ENCODE measurements at regions not wholly inside any gene's neighbourhood (a gene's known extent, or its start where the extent isn't known, plus 50 kb on each side); places are given as distances from the start of the nearest gene placed in this dataset.

GRCh38 chr1:70856201-70856600 lies 191.4 kb downstream of the PTGER3 start:
- no peak for FAIRE-seq
- no peak for DNase-seq (ENCODE audit: extremely low spot score, insufficient read length, low read depth)

- DNase-seq (ENCODE audit: extremely low spot score, insufficient read length, low read depth), result no peak
Measured at GRCh38 chr1:70863239-70863638, 184.4 kb downstream of the PTGER3 start.

DNA sequence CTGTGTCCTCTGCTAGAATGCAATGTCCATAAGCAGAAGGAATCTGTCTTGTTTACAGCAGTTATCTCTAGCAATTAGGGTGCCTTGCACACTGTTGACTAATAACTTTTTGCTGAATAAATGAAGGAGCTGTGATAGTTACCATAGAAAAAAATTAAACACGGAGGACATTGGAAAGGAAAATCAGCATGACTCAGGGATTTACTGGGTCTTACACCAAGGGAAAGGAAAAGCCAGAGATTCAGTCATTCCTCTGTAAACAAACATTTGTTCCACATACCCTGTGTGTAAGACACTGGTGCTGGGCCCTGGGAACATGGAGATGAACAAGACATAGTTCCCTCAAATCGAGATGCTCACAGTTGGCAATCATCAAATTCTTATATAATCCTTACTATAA lies 183.3 kb downstream of the PTGER3 start:
- FAIRE-seq (no peak), DNase-seq (ENCODE audit: extremely low spot score, insufficient read length, low read depth) (no peak)

More at GRCh38 chr1:70863239-70863638, 184.4 kb downstream of the PTGER3 start:
- no peak for FAIRE-seq

- FAIRE-seq, result no peak
Measured at GRCh38 chr1:70866542-70867264, 180.9 kb downstream of the PTGER3 start.

GRCh38 chr1:70871790-70872189 lies 175.8 kb downstream of the PTGER3 start:
- FAIRE-seq, result no peak
- DNase-seq (ENCODE audit: extremely low spot score, insufficient read length, low read depth), result no peak

More at GRCh38 chr1:70866542-70867264, 180.9 kb downstream of the PTGER3 start:
- no peak for DNase-seq (ENCODE audit: extremely low spot score, insufficient read length, low read depth)

DNA sequence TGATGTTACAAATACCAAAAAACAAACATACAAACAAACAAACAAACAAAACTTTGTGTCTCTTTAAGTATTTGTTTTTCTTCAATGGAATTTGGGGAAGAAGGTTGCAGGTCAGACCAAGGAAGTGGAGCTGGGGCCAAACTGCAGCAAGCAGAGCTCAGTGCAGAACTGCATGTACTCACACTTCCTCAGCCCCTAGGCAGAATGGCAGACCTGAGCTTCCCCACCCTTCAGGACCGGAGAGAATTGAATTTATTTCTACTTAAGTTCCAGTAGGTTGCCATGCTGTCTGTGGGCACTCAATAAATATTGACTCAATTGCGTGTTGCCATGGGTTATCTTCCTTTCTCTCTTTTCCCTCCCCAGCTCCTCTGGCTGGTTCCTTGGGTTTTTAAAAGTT lies 173.6 kb downstream of the PTGER3 start:
- FAIRE-seq, result no peak
- no peak for DNase-seq (ENCODE audit: extremely low spot score, insufficient read length, low read depth)

DNA sequence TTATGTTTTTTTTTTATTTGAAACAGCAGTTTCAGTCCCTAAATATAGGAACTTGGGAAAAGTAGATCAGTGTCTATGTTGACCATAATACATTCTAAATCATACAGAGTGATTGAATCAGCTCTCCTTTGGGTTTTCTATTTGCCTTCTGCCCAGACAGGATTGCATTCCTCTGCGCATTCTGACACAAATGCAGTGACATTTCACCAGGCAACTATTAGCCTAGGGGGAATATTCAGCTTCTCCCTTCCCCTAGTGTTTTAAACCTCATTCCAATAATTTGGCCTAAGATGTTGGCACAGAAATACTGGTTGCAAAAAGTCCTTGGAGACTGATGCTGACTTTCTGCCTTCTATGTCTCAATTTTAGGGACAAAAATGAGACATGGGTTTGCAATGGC lies 172.8 kb downstream of the PTGER3 start:
- DNase-seq (ENCODE audit: extremely low spot score, insufficient read length, low read depth) (no peak), FAIRE-seq (no peak)

GRCh38 chr1:70877343-70877742 lies 170.3 kb downstream of the PTGER3 start:
- DNase-seq (ENCODE audit: extremely low spot score, insufficient read length, low read depth) (no peak), FAIRE-seq (no peak)

DNA sequence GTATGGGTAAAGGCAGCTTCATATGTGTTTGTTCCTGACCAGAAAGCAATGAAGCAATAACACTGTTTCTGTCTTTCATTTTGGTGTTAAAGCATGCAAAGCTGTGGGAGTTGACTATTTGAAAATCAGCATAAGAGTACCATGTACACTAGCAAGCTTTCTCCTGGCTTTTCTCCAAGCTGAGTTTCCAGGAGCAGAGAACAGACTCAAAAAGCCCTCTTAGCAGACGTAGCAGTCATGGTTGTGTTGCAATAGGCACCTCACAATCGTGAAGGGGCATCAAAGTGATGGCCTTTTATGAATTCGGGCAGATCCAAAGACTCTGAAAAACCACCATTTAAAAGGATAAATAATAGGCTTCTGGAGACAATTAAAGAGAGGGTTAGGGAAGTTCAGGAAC lies 159.7 kb downstream of the PTGER3 start:
- DNase-seq (ENCODE audit: extremely low spot score, insufficient read length, low read depth), result no peak
- no peak for FAIRE-seq

GRCh38 chr1:70888722-70889121 lies 158.9 kb downstream of the PTGER3 start:
- FAIRE-seq, result no peak
- DNase-seq (ENCODE audit: extremely low spot score, insufficient read length, low read depth), result no peak

DNA sequence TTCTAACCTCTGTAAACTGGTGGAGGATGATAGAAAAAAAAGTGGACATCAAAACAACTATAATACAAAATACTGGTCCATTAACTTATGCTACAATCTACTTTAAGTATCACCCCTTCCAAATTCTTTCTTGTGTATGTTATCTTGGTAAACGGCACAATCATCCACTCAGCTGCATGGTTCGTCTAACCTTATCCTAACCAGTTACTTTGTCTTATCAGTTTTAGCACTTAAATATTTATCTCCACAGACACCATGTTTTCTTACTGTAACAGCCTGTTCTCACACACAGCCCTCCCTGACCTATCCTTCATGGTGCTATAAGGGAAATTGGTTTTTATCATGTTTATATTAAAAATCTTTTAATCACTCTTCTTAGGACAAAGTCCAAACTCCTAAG lies 157.2 kb downstream of the PTGER3 start:
- FAIRE-seq (no peak), DNase-seq (ENCODE audit: extremely low spot score, insufficient read length, low read depth) (no peak)

DNA sequence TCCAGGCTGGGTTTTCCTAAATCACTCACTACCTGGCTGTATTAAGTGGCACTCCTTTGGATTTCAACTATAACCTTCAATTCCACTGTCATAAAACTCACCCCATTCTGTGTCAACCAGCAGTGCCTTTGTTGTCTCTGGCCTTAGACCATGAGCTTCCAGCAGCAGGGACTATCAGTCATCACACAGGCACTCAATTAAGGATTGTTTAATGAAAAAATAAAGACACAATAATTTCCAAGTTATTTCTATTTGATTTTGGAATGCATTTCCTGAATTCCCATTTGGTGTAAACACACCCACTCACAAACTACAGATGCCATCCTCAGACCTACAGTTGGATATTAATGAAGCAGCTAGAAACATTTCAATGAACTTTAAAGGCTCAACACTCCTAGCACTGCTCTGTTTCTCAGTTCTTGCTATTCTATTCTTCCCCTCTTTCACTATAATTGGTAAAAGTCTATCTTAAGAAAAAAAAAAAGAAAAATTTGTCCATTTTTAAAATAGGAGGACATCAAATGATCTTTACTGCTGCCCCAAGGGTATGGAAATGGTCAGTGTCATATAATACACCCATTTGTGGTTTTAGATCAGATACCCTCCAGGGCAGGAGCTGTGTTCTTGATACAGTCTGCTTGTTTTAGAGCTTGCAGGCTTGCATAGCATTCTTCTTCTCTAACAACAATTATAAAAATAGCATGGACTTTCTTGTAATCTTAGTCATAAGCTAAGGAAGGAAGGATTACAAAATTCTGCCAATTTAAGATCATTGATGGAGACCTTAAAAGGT lies 156.4 kb downstream of the PTGER3 start:
- DNase-seq (ENCODE audit: extremely low spot score, insufficient read length, low read depth) (no peak), FAIRE-seq (no peak)

GRCh38 chr1:70892140-70892539 lies 155.5 kb downstream of the PTGER3 start:
- DNase-seq (ENCODE audit: extremely low spot score, insufficient read length, low read depth), result no peak
- FAIRE-seq, result no peak

DNA sequence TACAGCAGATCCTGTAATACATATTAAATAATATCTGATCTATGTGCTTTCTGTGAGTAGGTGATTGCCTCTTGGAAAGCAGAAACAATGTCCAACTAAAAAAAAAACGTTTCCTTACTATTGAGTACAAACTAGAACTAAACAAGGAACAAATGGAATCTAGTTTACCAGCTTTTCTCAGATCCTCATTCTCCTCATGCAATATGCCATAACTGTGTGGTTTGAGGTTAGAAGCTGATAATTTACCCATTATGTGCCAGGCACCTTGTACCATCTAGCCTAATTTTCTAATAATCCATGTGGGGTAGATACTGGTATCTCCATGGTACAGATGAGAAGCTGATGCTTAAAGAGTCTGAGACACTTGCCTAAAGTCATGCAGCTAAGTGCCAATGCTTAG lies 154.7 kb downstream of the PTGER3 start:
- DNase-seq (ENCODE audit: extremely low spot score, insufficient read length, low read depth) (no peak), FAIRE-seq (no peak)

DNA sequence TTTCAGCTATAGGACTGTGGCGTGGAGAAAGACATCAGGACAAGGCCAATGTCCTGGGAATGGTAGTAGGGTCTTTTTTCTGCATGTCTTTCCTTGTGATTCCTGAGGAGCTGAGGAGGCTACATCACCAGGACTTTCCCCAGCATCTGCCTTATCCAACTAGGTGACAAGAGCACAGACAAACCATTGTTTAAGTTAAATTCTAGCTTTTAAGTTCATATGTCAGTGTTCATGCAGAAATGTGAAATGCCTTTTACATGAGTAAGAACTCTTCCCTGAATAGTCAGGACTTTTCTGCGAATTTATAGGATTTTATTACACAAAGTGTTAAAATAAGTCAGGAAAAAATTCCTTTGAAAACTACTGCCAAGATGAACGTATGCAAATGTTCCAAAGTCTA lies 154.2 kb downstream of the PTGER3 start:
- FAIRE-seq (no peak), DNase-seq (ENCODE audit: extremely low spot score, insufficient read length, low read depth) (no peak)

DNA sequence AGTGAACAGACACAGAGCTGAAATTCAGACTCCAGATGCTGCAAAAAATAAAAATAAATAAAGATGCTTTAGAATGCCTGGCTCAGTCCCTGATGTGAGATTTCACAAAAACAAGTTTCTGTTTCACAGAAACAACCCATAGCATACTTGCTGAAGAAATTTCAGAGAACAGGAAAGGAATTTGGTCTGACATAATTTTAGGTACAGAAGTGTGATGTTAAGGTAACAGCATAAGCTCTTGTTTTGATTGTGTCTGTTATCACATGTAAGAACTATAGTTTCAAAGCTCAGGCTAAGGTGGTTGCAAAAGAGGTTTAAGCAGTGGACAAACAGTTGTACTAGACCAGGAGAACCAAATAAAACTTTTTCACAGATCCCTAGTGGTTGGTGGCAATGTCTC lies 152.1 kb downstream of the PTGER3 start:
- FAIRE-seq (no peak), DNase-seq (ENCODE audit: extremely low spot score, insufficient read length, low read depth) (no peak)

DNA sequence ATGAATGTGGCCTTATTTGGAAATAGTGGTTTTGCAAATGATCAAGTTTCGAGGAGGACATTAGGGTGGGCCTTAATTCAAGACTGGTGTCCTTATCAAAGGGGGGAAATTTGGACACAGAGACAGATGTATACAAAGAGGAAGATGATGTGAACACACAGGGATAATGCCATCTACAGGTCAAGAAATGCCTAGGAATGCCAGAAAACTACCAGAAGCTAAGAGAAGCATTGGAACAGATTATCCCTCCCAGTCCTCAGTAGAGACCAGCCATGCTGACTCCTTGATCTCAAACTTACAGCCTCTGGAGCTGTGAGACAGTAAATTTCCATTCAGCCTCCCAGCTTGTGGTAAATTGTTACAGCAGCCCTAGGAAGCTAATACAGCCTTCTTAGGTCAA lies 151.4 kb downstream of the PTGER3 start:
- FAIRE-seq (no peak), DNase-seq (ENCODE audit: extremely low spot score, insufficient read length, low read depth) (no peak)

DNA sequence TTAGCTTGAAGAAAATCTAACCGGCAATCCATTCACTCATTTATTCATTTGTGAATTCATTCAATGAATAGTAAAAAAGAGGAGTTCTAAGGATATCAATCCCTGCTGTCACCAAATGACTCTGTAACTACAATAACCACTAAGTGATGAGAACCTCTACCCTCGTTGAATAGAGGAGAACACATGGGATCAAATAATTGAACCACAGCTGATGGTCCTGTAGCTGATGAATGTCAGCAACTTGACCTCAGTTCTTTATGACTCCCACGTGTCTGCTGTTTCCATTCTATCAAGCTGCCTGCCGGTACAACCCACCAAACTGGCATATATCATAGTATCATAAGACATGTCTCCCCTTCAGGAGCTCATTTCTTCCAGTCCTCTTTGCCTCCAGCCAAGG lies 150.3 kb downstream of the PTGER3 start:
- DNase-seq (ENCODE audit: extremely low spot score, insufficient read length, low read depth) (no peak), FAIRE-seq (no peak)

DNA sequence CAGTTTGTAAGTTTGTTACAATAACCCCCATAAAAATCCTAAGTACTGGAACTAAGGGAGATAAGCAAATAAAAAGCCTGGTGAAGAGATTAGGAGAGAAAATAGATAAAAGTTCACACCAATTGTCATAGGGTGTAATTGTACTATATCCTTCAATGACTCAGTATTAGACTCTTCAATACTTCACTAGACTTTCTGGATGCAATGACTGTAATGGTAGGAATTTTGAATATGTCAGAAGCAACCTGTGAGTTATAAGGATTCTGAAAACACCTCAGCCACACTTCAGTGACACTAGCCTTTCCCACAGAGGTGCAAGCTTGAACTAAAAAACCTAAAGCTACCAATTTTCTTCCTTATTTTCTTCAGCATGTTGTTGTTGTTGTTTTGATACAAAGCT lies 147.9 kb downstream of the PTGER3 start:
- DNase-seq (ENCODE audit: extremely low spot score, insufficient read length, low read depth), result no peak
- no peak for FAIRE-seq

DNA sequence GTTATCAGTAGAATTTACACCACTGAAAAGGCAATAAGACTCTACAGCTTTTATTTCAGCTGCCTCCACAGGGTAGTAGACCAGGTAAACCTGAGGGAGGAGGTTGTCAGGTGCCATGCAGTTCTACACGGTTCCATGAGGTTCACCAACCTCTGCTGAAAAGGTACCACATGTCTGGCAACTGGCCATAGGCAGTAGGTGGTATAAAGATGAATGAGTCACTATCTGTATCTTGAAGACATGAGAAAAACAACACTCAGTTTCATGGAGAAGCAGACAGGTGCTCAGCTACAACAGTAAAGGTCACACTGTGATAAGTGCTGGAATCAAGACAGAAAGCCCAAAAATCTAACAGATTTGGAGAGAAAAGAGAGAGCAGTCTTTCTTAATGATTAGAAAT lies 145.4 kb downstream of the PTGER3 start:
- no peak for DNase-seq (ENCODE audit: extremely low spot score, insufficient read length, low read depth)
- no peak for FAIRE-seq

- no peak for FAIRE-seq
- DNase-seq (ENCODE audit: extremely low spot score, insufficient read length, low read depth), result no peak
Measured at GRCh38 chr1:70906800-70907199, 140.8 kb downstream of the PTGER3 start.
